ENCODE measurements at regions not wholly inside any gene's neighbourhood (a gene's known extent, or its start where the extent isn't known, plus 50 kb on each side); places are given as distances from the start of the nearest gene placed in this dataset.

DNA sequence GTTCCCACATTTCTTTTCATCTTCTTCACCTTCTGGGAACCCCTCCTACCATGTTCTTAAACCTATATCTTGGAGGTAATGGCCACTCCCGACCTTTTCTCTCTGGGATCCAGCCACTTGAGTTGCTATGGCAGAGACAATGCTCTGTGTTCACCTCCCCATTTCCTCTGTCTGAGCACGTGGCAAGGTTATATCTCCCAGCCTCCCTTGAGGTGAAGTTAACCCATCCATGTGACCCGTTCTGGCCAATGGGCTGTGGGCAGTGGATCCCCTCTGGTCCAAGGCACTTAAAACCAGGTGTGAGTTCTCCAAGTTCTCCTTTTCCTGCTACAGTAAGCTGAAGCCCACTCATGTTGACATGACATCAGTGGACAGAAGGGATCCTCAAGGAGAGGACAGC is 261.4 kb downstream of the LRFN2 start:
- no peak overlapping the region for H3K9ac ChIP-seq (ENCODE audit: low read depth in 1 of 2, low read length in 2 of 2)
- 53% methylated on average over 3 of the region's 3 CpGs for WGBS
- no peaks in the 10 kb centered on the region for H3K9me3 ChIP-seq (ENCODE audit: control insufficient read depth in 4 of 4, low read length in 3 of 4)
- H3K36me3 ChIP-seq (ENCODE audit: control insufficient read depth in 4 of 4, insufficient read depth in 3 of 4, low read depth in 1 of 4, low read length in 3 of 4): no peaks in the 10 kb centered on the region
- no peak for DNase-seq (ENCODE audit: low spot score)
- H3K4me3 ChIP-seq (ENCODE audit: low read depth in 1 of 3, low read length in 3 of 3): no peak overlapping the region
- H3K4me1 ChIP-seq (ENCODE audit: control insufficient read depth in 4 of 4, insufficient read depth in 4 of 4, low read length in 3 of 4): peaks cover 0 to under 1% (median 0%) of the 10 kb centered on the region in 4 donors
- no peaks in the 10 kb centered on the region for H3K27me3 ChIP-seq (ENCODE audit: control insufficient read depth in 4 of 4, insufficient read depth in 4 of 4, low read length in 3 of 4)
- no peak for TF ChIP-seq HNF4G (IDR thresholded peaks at IDR 0.05)
- no peak for TF ChIP-seq GABPA (IDR thresholded peaks at IDR 0.05 in 1 of 2, conservative IDR thresholded peaks at IDR 0.05 in 1 of 2)
- TF ChIP-seq TAF1 (conservative IDR thresholded peaks at IDR 0.05): no peak
- no peak for TF ChIP-seq ATF3 (IDR thresholded peaks at IDR 0.05)
- TF ChIP-seq ZBTB33 (IDR thresholded peaks at IDR 0.05): no peak
- TF ChIP-seq, protein P1, sequence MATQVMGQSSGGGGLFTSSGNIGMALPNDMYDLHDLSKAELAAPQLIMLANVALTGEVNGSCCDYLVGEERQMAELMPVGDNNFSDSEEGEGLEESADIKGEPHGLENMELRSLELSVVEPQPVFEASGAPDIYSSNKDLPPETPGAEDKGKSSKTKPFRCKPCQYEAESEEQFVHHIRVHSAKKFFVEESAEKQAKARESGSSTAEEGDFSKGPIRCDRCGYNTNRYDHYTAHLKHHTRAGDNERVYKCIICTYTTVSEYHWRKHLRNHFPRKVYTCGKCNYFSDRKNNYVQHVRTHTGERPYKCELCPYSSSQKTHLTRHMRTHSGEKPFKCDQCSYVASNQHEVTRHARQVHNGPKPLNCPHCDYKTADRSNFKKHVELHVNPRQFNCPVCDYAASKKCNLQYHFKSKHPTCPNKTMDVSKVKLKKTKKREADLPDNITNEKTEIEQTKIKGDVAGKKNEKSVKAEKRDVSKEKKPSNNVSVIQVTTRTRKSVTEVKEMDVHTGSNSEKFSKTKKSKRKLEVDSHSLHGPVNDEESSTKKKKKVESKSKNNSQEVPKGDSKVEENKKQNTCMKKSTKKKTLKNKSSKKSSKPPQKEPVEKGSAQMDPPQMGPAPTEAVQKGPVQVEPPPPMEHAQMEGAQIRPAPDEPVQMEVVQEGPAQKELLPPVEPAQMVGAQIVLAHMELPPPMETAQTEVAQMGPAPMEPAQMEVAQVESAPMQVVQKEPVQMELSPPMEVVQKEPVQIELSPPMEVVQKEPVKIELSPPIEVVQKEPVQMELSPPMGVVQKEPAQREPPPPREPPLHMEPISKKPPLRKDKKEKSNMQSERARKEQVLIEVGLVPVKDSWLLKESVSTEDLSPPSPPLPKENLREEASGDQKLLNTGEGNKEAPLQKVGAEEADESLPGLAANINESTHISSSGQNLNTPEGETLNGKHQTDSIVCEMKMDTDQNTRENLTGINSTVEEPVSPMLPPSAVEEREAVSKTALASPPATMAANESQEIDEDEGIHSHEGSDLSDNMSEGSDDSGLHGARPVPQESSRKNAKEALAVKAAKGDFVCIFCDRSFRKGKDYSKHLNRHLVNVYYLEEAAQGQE (IDR thresholded peaks at IDR 0.05): no peak
- no peak for TF ChIP-seq EGR1 (IDR thresholded peaks at IDR 0.05; ENCODE audit: low read depth in 2 of 2)
- TF ChIP-seq RXRA (IDR thresholded peaks at IDR 0.05): no peak
- TF ChIP-seq FOXA1 (IDR thresholded peaks at IDR 0.05): no peak
- TF ChIP-seq FOXA2 (IDR thresholded peaks at IDR 0.05): no peak
- TF ChIP-seq HNF4A (conservative IDR thresholded peaks at IDR 0.05): no peak
- no peak for TF ChIP-seq SP1 (IDR thresholded peaks at IDR 0.05)
- TF ChIP-seq JUND (IDR thresholded peaks at IDR 0.05): no peak
- no peak for TF ChIP-seq NR2F2 (IDR thresholded peaks at IDR 0.05)
- no peak for TF ChIP-seq YY1 (IDR thresholded peaks at IDR 0.05)
- TF ChIP-seq, protein P2, sequence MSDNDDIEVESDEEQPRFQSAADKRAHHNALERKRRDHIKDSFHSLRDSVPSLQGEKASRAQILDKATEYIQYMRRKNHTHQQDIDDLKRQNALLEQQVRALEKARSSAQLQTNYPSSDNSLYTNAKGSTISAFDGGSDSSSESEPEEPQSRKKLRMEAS (IDR thresholded peaks at IDR 0.05): no peak
- TF ChIP-seq, protein P3, sequence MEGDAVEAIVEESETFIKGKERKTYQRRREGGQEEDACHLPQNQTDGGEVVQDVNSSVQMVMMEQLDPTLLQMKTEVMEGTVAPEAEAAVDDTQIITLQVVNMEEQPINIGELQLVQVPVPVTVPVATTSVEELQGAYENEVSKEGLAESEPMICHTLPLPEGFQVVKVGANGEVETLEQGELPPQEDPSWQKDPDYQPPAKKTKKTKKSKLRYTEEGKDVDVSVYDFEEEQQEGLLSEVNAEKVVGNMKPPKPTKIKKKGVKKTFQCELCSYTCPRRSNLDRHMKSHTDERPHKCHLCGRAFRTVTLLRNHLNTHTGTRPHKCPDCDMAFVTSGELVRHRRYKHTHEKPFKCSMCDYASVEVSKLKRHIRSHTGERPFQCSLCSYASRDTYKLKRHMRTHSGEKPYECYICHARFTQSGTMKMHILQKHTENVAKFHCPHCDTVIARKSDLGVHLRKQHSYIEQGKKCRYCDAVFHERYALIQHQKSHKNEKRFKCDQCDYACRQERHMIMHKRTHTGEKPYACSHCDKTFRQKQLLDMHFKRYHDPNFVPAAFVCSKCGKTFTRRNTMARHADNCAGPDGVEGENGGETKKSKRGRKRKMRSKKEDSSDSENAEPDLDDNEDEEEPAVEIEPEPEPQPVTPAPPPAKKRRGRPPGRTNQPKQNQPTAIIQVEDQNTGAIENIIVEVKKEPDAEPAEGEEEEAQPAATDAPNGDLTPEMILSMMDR (IDR thresholded peaks at IDR 0.05; ENCODE audit: low read depth, low read length, missing input control): no peak
- no peak for TF ChIP-seq RAD21 (IDR thresholded peaks at IDR 0.05)
- no peak overlapping the region for H3K27ac ChIP-seq (ENCODE audit: low read depth in 1 of 2, low read length in 2 of 2)
